Neural progenitor cell (in vitro differentiated cells): ENCODE measurements at regions not wholly inside any gene's neighbourhood (a gene's known extent, or its start where the extent isn't known, plus 50 kb on each side); places are given as distances from the start of the nearest gene placed in this dataset.

Source experiments
- DNase-seq: peaks from one replicate; pipeline ENCODE4 v3.0.0-alpha.2; 2016; ENCODE audit warnings: low spot score
- H2AFZ ChIP-seq: fragments of 200-600 bp; sonication (generic); replicated peaks from 2 replicates; pipeline ENCODE4 v1.6.1; 2016; ENCODE audit warnings: antibody characterized with exemption
- H3F3A ChIP-seq: fragments of 200-600 bp; sonication (generic); 2 replicates; pipeline ENCODE4 v1.6.1; 2016; ENCODE audit warnings: antibody characterized with exemption, low read depth
- H3K27ac ChIP-seq: fragments of 200-600 bp; sonication (generic); 2 replicates; pipeline ENCODE4 v1.5.1; 2016; ENCODE audit warnings: mild to moderate bottlenecking
- H3K27me3 ChIP-seq: fragments of 200-600 bp; sonication (generic); 2 replicates; pipeline ENCODE4 v1.6.1; 2016; ENCODE audit warnings: mild to moderate bottlenecking, moderate library complexity
- H3K36me3 ChIP-seq: fragments of 200-600 bp; sonication (generic); 2 replicates; pipeline ENCODE4 v1.5.1; 2016
- H3K4me1 ChIP-seq: fragments of 200-600 bp; sonication (generic); 2 replicates; pipeline ENCODE4 v1.6.1; 2016; ENCODE audit warnings: mixed run types
- H3K4me2 ChIP-seq: fragments of 200-600 bp; sonication (generic); 2 replicates; pipeline ENCODE4 v1.6.1; 2016
- H3K4me3 ChIP-seq: fragments of 200-600 bp; sonication (generic); 2 replicates; pipeline ENCODE4 v1.5.1; 2016
- H3K79me2 ChIP-seq: fragments of 200-600 bp; sonication (generic); 2 replicates; pipeline ENCODE4 v1.6.1; 2016; ENCODE audit warnings: low read depth
- H3K9ac ChIP-seq: fragments of 200-600 bp; sonication (generic); 2 replicates; pipeline ENCODE4 v1.6.1; 2016
- H3K9me3 ChIP-seq: fragments of 200-600 bp; sonication (generic); 2 replicates; pipeline ENCODE4 v1.5.1; 2016; ENCODE audit warnings: low read depth
- H4K20me1 ChIP-seq: fragments of 200-600 bp; sonication (generic); 2 replicates; pipeline ENCODE4 v1.6.1; 2016; ENCODE audit warnings: low read depth
- H3K27ac Mint-ChIP-seq: 3 replicates; pipeline ENCODE4 v1.8.0; 2021; ENCODE audit warnings: mixed read lengths
- H3K27me3 Mint-ChIP-seq: 2 replicates; pipeline ENCODE4 v1.8.0; 2022; ENCODE audit warnings: low read depth, mild to moderate bottlenecking, inconsistent platforms, moderate library complexity, mixed read lengths; ENCODE audit not compliant: insufficient read depth
- H3K36me3 Mint-ChIP-seq: 3 replicates; pipeline ENCODE4 v1.8.0; 2021; ENCODE audit warnings: mixed read lengths
- H3K4me1 Mint-ChIP-seq: 3 replicates; pipeline ENCODE4 v1.8.0; 2021; ENCODE audit warnings: mixed read lengths
- H3K4me3 Mint-ChIP-seq: 3 replicates; pipeline ENCODE4 v1.8.0; 2021; ENCODE audit warnings: mild to moderate bottlenecking, moderate library complexity, mixed read lengths
- H3K9me3 Mint-ChIP-seq: 3 replicates; pipeline ENCODE4 v1.8.0; 2020; ENCODE audit warnings: mixed read lengths
- CTCF ChIP-seq: fragments of 200-600 bp; sonication (generic); IDR thresholded peaks from 2 replicates; pipeline ENCODE4 v1.5.1; 2017; ENCODE audit warnings: antibody characterized with exemption, mild to moderate bottlenecking
- EZH2 ChIP-seq: fragments of 200-600 bp; sonication (generic); IDR thresholded peaks from 2 replicates; pipeline ENCODE4 v1.6.1; 2017; ENCODE audit warnings: antibody characterized with exemption, mild to moderate bottlenecking, moderate library complexity
- EZH2phosphoT487 ChIP-seq: fragments of 200-600 bp; sonication (generic); IDR thresholded peaks from 2 replicates; pipeline ENCODE4 v1.6.1; 2017; ENCODE audit warnings: antibody characterized with exemption

DNA sequence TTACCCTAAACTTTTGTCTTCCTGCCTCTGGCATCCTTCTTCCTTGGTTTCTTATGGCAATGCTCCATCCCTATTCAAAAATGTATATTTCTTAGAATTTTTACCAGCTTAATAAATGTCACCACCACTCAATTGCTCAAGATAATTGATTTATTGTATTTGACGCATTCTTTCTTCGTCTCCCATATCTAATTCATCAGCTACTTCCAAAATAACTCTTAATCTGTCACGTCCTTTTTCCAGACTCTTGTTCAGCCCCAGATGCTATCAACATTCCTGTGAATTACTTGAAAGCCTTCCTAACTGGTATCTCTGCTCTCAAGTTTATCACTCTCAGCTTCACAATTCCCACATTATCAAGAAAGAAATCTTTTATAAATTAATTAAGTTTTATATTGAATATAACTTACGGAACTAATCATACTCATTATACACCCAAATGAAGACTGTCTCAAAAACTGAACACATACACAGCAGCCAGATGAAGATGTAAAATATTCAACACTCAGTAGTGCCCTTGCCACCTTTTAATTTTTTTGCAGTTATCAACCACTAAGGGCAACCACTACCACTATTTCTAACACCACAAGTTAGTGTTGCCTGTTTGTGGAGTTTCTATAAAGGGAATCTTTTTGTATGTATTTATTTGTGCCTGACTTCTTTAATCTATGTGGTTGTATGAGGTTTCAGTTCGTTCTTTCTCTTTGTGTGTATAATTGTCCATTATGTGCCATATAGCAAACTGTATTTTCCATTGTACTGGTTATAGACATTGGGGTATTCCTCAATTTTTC, 2295.4 kb downstream of the PCDH9 start:
- no peak overlapping the region for H3K27ac Mint-ChIP-seq
- Histone ChIP-seq H3F3A (no peaks in the 10 kb centered on the region), H3K4me3 (no peak overlapping the region), H3K79me2 (no peaks in the 10 kb centered on the region), H3K27me3 (no peaks in the 10 kb centered on the region), H2AFZ (no peak overlapping the region), H3K9ac (no peak overlapping the region), H3K4me1 (no peaks in the 10 kb centered on the region), H3K4me2 (no peak overlapping the region), H3K27ac (no peak overlapping the region), H3K9me3 (no peaks in the 10 kb centered on the region), H3K36me3 (no peaks in the 10 kb centered on the region), H4K20me1 (no peaks in the 10 kb centered on the region)
- H3K9me3 Mint-ChIP-seq, result no peaks in the 10 kb centered on the region
- no peak for DNase-seq
- no peak overlapping the region for H3K4me3 Mint-ChIP-seq
- no peaks in the 10 kb centered on the region for H3K4me1 Mint-ChIP-seq
- H3K27me3 Mint-ChIP-seq, result no peaks in the 10 kb centered on the region
- TF ChIP-seq EZH2 (no peak), EZH2phosphoT487 (no peak), CTCF (no peak)
- no peaks in the 10 kb centered on the region for H3K36me3 Mint-ChIP-seq

DNA sequence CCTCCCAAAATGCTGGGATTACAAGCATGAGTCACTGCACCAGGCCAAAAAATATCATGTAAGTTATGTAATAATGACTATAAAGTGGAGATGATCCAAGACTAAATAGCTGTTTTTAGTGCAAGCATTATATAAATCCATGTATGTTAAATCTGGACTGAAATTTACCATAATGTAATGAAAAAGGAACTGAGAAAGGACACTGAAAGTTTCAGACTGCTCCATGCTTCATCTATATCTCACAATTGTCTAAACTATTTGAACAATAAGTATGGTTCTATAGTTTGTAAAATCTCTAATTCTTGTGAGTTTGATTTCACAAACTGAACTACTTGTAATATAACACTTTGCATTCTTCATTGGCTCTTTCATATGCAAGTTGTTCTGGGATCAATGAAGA, 2299.5 kb downstream of the PCDH9 start:
- no peaks in the 10 kb centered on the region for H3K27me3 ChIP-seq
- no peaks in the 10 kb centered on the region for H3K4me1 Mint-ChIP-seq
- H2AFZ ChIP-seq, result no peak overlapping the region
- TF ChIP-seq CTCF (no peak), EZH2phosphoT487 (no peak), EZH2 (no peak)
- no peak overlapping the region for H3K4me2 ChIP-seq
- H3K9ac ChIP-seq, result no peak overlapping the region
- H3K4me1 ChIP-seq, result no peaks in the 10 kb centered on the region
- H3K9me3 ChIP-seq, result no peaks in the 10 kb centered on the region
- no peak overlapping the region for H3K4me3 Mint-ChIP-seq
- H3F3A ChIP-seq, result no peaks in the 10 kb centered on the region
- no peak overlapping the region for H3K27ac ChIP-seq
- H3K36me3 Mint-ChIP-seq, result no peaks in the 10 kb centered on the region
- H3K27me3 Mint-ChIP-seq, result no peaks in the 10 kb centered on the region
- H3K36me3 ChIP-seq, result no peaks in the 10 kb centered on the region
- H3K27ac Mint-ChIP-seq, result no peak overlapping the region
- H4K20me1 ChIP-seq, result no peaks in the 10 kb centered on the region
- no peaks in the 10 kb centered on the region for H3K9me3 Mint-ChIP-seq
- no peaks in the 10 kb centered on the region for H3K79me2 ChIP-seq
- no peak overlapping the region for H3K4me3 ChIP-seq
- DNase-seq, result no peak

DNA sequence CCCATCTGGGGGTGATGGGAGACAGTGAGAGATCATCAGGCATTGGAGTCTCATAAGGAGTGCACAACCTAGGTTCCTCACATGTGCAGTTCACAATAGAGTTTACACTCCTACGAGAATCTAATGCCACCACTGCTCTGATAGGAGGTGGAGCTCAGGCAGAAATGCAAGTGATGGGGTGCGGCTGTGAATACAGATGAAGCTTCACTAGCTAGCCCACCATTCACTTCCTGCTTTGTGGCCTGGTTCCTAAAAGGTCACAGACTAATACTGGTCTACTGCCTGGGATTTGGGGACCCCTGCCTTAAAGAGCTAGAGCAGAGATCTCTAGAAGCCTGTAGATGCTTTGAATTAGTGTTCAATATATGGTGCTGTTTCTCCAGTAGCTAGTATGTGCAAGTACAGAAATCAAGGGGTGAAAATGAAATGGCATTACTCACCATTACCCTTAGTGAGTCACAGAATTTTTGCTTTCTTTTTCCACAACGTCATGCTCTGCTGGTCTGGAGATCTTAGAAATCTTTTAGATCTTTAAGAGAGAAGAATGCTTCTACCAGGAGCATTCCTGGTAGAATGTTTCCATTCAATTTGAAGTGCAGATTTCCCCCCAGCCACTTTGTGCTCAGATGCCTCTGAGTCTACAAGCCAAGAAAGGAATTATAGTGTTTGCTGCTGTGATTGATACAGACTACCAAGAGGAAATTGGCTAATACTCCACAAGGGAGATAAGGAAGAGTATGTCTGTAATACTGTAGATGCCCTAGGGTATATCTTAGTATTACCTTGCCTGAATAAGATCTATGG, 2301.2 kb downstream of the PCDH9 start:
- H3K27ac Mint-ChIP-seq, result no peak overlapping the region
- H3K9ac ChIP-seq, result no peak overlapping the region
- no peaks in the 10 kb centered on the region for H4K20me1 ChIP-seq
- peaks cover 2% of the 10 kb centered on the region for H3K27me3 Mint-ChIP-seq
- H3K9me3 Mint-ChIP-seq, result no peaks in the 10 kb centered on the region
- H2AFZ ChIP-seq, result no peak overlapping the region
- no peaks in the 10 kb centered on the region for H3K27me3 ChIP-seq
- H3K36me3 ChIP-seq, result no peaks in the 10 kb centered on the region
- no peaks in the 10 kb centered on the region for H3K79me2 ChIP-seq
- H3K4me3 ChIP-seq, result no peak overlapping the region
- no peaks in the 10 kb centered on the region for H3K4me1 ChIP-seq
- H3K4me2 ChIP-seq, result no peak overlapping the region
- H3K9me3 ChIP-seq, result no peaks in the 10 kb centered on the region
- no peak for TF ChIP-seq EZH2
- no peak for TF ChIP-seq CTCF
- TF ChIP-seq EZH2phosphoT487, result no peak
- no peaks in the 10 kb centered on the region for H3K36me3 Mint-ChIP-seq
- DNase-seq, result no peak
- H3K4me1 Mint-ChIP-seq, result no peaks in the 10 kb centered on the region
- H3K27ac ChIP-seq, result no peak overlapping the region
- H3F3A ChIP-seq, result no peaks in the 10 kb centered on the region
- H3K4me3 Mint-ChIP-seq, result no peak overlapping the region
